K562 (cell line): ENCODE measurements at regions not wholly inside any gene's neighbourhood (a gene's known extent, or its start where the extent isn't known, plus 50 kb on each side); places are given as distances from the start of the nearest gene placed in this dataset.

Experiments used
- ARHGAP35 ChIP-seq: fragments of 450-650 bp; IDR thresholded peaks from 2 replicates; pipeline ENCODE4 v1.6.1; 2018; ENCODE audit not compliant: partially characterized antibody
- ASH1L ChIP-seq: fragments of 450-650 bp; IDR thresholded peaks from 2 replicates; pipeline ENCODE4 v1.6.1; 2018; ENCODE audit warnings: borderline replicate concordance, mild to moderate bottlenecking, low read depth; ENCODE audit not compliant: partially characterized antibody
- CREB1 ChIP-seq, 2 experiments: sonication (generic) in 1 of 2; formaldehyde crosslinking in 1 of 2; IDR thresholded peaks; 2 replicates each; pipeline versions ENCODE4 v1.6.1 to v1.8.0; 2012 to 2022; ENCODE audit warnings: inconsistent platforms in 1 of 2, mild to moderate bottlenecking in 1 of 2, missing genetic modification reagents in 1 of 2, moderate library complexity in 1 of 2
- NBN ChIP-seq: fragments of 450-650 bp; IDR thresholded peaks from 2 replicates; pipeline ENCODE4 v1.6.1; 2016; ENCODE audit warnings: low read depth, mild to moderate bottlenecking
- NCOA6 ChIP-seq: fragments of 450-650 bp; IDR thresholded peaks from 2 replicates; pipeline ENCODE4 v1.6.1; 2017; ENCODE audit warnings: mild to moderate bottlenecking
- ZC3H8 ChIP-seq: fragments of 450-650 bp; IDR thresholded peaks from 2 replicates; pipeline ENCODE4 v1.6.1; 2017
- ZNF134 ChIP-seq: fragments of 250-450 bp; sonication (Bioruptor Pico); conservative IDR thresholded peaks from 2 replicates; pipeline ENCODE4 v1.4.0; 2020
- ZNF143 ChIP-seq: sonication (generic); formaldehyde crosslinking; IDR thresholded peaks from 2 replicates; pipeline ENCODE4 v1.9.0; 2022; ENCODE audit warnings: mild to moderate bottlenecking, missing genetic modification reagents
- ZNF197 ChIP-seq: fragments of 200-800 bp; sonication (Bioruptor generic); IDR thresholded peaks from 2 replicates; pipeline ENCODE4 v1.6.1; 2016; ENCODE audit warnings: low read depth, missing genetic modification characterization, missing compliant biosample characterization
- TF ChIP-seq, protein P1 (sequence below), 2 experiments: fragments of 450-650 bp; formaldehyde crosslinking in 1 of 2; IDR thresholded peaks; 2 replicates each; pipeline versions ENCODE4 v1.4.0 to v1.6.1; 2014 to 2020; ENCODE audit warnings: mild to moderate bottlenecking in 2 of 2, borderline replicate concordance in 1 of 2, low read depth in 1 of 2
- TF ChIP-seq, protein P2 (sequence below): IDR thresholded peaks from 3 replicates; pipeline ENCODE4 v1.6.1; 2011; ENCODE audit warnings: borderline replicate concordance, mild to moderate bottlenecking; ENCODE audit not compliant: insufficient read length, insufficient read depth
- TF ChIP-seq, protein P3 (sequence below): sonication (generic); formaldehyde crosslinking; IDR thresholded peaks from 2 replicates; pipeline ENCODE4 v1.8.0; 2022; ENCODE audit warnings: mild to moderate bottlenecking, missing genetic modification reagents

DNA sequence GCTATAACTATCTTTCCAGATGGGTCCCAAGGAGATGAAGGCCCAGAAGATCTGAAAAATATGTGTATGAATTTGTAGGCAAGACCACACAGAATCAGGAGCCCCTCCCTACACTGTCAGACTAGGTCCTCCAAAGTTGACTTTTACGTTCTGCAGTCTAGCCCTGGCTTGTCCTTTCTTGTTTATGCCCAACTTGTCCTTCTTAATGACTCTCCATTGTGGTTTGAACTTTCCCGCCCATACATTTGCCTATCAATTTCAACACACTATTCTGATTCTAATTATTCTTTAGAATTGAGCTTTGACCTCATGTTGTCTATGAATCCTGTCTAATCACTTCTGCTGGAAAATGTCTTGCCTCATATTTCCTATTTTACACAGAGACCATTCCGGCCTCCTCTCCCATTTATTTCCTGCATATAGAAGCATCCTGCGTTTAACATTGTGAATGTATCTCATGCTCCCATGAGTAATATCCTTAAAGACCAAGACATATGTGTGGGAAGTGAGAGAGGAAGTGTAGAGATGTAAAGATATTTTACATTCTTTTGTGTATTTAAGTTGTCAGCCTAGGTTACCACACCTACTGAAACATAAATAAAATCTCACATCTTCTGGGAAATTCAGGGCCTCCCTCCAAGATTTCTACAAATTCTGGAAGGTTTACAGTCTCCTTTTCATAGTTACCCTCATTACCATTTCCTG is 348.3 kb downstream of the BCKDHB start (continued):
- TF ChIP-seq ASH1L (no peak), NCOA6 (no peak), CREB1 (IDR thresholded peaks at IDR 0.05) (no peak), CREB1 (CRISPR knock-in tag; IDR thresholded peaks at IDR 0.05) (no peak), NBN (no peak), ZC3H8 (no peak), ZNF197 (CRISPR knock-in tag) (no peak), ARHGAP35 (no peak), ZNF143 (CRISPR knock-in tag) (no peak), ZNF134 (CRISPR knock-in tag) (no peak)
- TF ChIP-seq, protein P1, sequence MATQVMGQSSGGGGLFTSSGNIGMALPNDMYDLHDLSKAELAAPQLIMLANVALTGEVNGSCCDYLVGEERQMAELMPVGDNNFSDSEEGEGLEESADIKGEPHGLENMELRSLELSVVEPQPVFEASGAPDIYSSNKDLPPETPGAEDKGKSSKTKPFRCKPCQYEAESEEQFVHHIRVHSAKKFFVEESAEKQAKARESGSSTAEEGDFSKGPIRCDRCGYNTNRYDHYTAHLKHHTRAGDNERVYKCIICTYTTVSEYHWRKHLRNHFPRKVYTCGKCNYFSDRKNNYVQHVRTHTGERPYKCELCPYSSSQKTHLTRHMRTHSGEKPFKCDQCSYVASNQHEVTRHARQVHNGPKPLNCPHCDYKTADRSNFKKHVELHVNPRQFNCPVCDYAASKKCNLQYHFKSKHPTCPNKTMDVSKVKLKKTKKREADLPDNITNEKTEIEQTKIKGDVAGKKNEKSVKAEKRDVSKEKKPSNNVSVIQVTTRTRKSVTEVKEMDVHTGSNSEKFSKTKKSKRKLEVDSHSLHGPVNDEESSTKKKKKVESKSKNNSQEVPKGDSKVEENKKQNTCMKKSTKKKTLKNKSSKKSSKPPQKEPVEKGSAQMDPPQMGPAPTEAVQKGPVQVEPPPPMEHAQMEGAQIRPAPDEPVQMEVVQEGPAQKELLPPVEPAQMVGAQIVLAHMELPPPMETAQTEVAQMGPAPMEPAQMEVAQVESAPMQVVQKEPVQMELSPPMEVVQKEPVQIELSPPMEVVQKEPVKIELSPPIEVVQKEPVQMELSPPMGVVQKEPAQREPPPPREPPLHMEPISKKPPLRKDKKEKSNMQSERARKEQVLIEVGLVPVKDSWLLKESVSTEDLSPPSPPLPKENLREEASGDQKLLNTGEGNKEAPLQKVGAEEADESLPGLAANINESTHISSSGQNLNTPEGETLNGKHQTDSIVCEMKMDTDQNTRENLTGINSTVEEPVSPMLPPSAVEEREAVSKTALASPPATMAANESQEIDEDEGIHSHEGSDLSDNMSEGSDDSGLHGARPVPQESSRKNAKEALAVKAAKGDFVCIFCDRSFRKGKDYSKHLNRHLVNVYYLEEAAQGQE (IDR thresholded peaks at IDR 0.05; ENCODE audit: borderline replicate concordance) = no peak
- TF ChIP-seq, protein P1 (CRISPR knock-in tag; IDR thresholded peaks at IDR 0.05; ENCODE audit: low read depth) = no peak
- TF ChIP-seq, protein P2, sequence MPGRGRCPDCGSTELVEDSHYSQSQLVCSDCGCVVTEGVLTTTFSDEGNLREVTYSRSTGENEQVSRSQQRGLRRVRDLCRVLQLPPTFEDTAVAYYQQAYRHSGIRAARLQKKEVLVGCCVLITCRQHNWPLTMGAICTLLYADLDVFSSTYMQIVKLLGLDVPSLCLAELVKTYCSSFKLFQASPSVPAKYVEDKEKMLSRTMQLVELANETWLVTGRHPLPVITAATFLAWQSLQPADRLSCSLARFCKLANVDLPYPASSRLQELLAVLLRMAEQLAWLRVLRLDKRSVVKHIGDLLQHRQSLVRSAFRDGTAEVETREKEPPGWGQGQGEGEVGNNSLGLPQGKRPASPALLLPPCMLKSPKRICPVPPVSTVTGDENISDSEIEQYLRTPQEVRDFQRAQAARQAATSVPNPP = no peak
- TF ChIP-seq, protein P3, sequence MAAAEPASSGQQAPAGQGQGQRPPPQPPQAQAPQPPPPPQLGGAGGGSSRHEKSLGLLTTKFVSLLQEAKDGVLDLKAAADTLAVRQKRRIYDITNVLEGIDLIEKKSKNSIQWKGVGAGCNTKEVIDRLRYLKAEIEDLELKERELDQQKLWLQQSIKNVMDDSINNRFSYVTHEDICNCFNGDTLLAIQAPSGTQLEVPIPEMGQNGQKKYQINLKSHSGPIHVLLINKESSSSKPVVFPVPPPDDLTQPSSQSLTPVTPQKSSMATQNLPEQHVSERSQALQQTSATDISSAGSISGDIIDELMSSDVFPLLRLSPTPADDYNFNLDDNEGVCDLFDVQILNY (CRISPR knock-in tag) = no peak
- TF ChIP-seq, all 486 proteins: peak for 0
